ENCODE measurements at regions not wholly inside any gene's neighbourhood (a gene's known extent, or its start where the extent isn't known, plus 50 kb on each side); places are given as distances from the start of the nearest gene placed in this dataset.

DNA sequence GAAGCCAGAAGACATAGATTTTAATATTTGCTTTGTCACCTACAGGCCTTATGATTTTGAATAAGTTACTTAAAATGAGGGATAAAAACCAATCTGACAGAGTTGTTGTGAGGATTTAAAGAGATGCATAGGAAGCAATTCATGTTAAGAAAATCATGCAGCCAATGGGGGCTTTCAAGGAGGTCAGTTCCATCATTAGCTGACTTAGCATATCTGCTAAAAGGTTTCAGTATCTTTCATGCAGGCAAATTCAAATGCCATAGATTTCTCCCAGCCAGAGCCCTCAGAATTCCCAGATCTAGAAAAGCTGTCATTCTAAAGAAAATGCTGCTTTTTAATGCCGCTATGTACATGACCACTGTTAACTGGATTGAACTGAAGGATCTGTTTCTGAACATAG is 176.1 kb downstream of the GOLIM4 start:
- no peaks in the 10 kb centered on the region for H3K27me3 ChIP-seq (replicated peaks; ENCODE audit: control insufficient read depth, insufficient read depth, low read length)
- no peaks in the 10 kb centered on the region for H3K36me3 ChIP-seq (ENCODE audit: control insufficient read depth, insufficient read depth, low read length)
- DNase-seq (ENCODE audit: extremely low read depth, insufficient read length): no peak
- TF ChIP-seq, protein P1, sequence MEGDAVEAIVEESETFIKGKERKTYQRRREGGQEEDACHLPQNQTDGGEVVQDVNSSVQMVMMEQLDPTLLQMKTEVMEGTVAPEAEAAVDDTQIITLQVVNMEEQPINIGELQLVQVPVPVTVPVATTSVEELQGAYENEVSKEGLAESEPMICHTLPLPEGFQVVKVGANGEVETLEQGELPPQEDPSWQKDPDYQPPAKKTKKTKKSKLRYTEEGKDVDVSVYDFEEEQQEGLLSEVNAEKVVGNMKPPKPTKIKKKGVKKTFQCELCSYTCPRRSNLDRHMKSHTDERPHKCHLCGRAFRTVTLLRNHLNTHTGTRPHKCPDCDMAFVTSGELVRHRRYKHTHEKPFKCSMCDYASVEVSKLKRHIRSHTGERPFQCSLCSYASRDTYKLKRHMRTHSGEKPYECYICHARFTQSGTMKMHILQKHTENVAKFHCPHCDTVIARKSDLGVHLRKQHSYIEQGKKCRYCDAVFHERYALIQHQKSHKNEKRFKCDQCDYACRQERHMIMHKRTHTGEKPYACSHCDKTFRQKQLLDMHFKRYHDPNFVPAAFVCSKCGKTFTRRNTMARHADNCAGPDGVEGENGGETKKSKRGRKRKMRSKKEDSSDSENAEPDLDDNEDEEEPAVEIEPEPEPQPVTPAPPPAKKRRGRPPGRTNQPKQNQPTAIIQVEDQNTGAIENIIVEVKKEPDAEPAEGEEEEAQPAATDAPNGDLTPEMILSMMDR (IDR thresholded peaks at IDR 0.05; ENCODE audit: insufficient read depth, low read length, poor library complexity, severe bottlenecking): no peak
- H3K4me3 ChIP-seq (replicated peaks; ENCODE audit: low read depth, low read length): no peak overlapping the region

- no peak for DNase-seq (ENCODE audit: extremely low read depth, insufficient read length)
- H3K4me3 ChIP-seq (replicated peaks; ENCODE audit: low read depth, low read length): no peak overlapping the region
- no peaks in the 10 kb centered on the region for H3K27me3 ChIP-seq (replicated peaks; ENCODE audit: control insufficient read depth, insufficient read depth, low read length)
- no peaks in the 10 kb centered on the region for H3K36me3 ChIP-seq (ENCODE audit: control insufficient read depth, insufficient read depth, low read length)
- TF ChIP-seq, protein P1 (IDR thresholded peaks at IDR 0.05; ENCODE audit: insufficient read depth, low read length, poor library complexity, severe bottlenecking): no peak
These were observed 177.0 kb downstream of the GOLIM4 start for GRCh38 chr3:167918686-167919085.

GRCh38 chr3:167918008-167918596 is 177.6 kb downstream of the GOLIM4 start:
- no peak for DNase-seq (ENCODE audit: extremely low read depth, insufficient read length)
- H3K4me3 ChIP-seq (replicated peaks; ENCODE audit: low read depth, low read length): no peak overlapping the region
- TF ChIP-seq, protein P1 (IDR thresholded peaks at IDR 0.05; ENCODE audit: insufficient read depth, low read length, poor library complexity, severe bottlenecking): no peak
- no peaks in the 10 kb centered on the region for H3K27me3 ChIP-seq (replicated peaks; ENCODE audit: control insufficient read depth, insufficient read depth, low read length)
- H3K36me3 ChIP-seq (ENCODE audit: control insufficient read depth, insufficient read depth, low read length): no peaks in the 10 kb centered on the region

DNA sequence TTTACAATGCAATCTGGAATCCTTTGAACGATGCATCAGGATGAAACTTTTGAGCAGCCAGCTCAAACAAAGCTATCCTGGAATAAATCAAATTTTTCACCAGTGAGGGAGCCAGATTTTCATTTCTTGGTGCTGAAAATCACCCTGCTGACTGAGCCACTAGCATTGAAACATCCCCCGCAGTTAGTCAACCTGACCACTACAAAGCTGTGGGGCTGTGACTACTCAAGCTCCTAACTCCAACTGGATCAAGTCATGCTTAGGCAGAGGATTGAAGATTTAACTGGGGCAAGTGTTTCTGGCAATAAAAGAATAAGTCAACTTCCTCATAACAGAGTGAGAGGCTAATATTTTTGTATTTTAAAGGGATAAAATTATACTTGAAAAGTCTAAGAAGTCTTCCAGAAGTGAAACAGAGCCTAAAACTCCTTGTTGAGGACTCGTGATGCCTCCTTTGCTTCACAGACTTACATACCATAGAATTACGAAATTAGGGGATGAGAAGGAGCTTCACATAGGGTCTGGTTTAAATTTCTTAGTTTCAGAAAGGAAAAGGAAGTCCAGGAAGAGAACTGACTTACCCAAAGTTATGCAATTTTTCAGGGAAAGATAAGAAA is 177.8 kb downstream of the SERPINI1 start:
- no peak for DNase-seq (ENCODE audit: extremely low read depth, insufficient read length)
- no peaks in the 10 kb centered on the region for H3K36me3 ChIP-seq (ENCODE audit: control insufficient read depth, insufficient read depth, low read length)
- no peaks in the 10 kb centered on the region for H3K27me3 ChIP-seq (replicated peaks; ENCODE audit: control insufficient read depth, insufficient read depth, low read length)
- TF ChIP-seq, protein P1 (IDR thresholded peaks at IDR 0.05; ENCODE audit: insufficient read depth, low read length, poor library complexity, severe bottlenecking): no peak
- no peak overlapping the region for H3K4me3 ChIP-seq (replicated peaks; ENCODE audit: low read depth, low read length)

- Histone ChIP-seq H3K36me3 (ENCODE audit: control insufficient read depth, insufficient read depth, low read length) (no peaks in the 10 kb centered on the region), H3K27me3 (replicated peaks; ENCODE audit: control insufficient read depth, insufficient read depth, low read length) (no peaks in the 10 kb centered on the region), H3K4me3 (replicated peaks; ENCODE audit: low read depth, low read length) (no peak overlapping the region)
- TF ChIP-seq, protein P1 (IDR thresholded peaks at IDR 0.05; ENCODE audit: insufficient read depth, low read length, poor library complexity, severe bottlenecking): no peak
- no peak for DNase-seq (ENCODE audit: extremely low read depth, insufficient read length)
These were observed 174.4 kb downstream of the SERPINI1 start for GRCh38 chr3:167909952-167910351.
